IMR-90 (cell line): ENCODE measurements at regions not wholly inside any gene's neighbourhood (a gene's known extent, or its start where the extent isn't known, plus 50 kb on each side); places are given as distances from the start of the nearest gene placed in this dataset.

ENCODE experiments used
- ATAC-seq: fragments of 200-7000 bp; cut with Tn5 transposase; 2 replicates; pipeline ENCODE4 v1.9.1; 2020; ENCODE audit warnings: low read depth, mild to moderate bottlenecking, moderate library complexity
- BruUV-seq: library from RNA; stranded (reverse); fragments of 400-500 nt; replicated peaks from 2 replicates; lab custom pipeline; 2021; lab: Mats Ljungman, UMichigan
- CTCF ChIA-PET: fragments of 300-600 bp; formaldehyde crosslinking; extraction: SDS; loops from one replicate; lab custom pipeline; 2021; ENCODE audit warnings: antibody characterized with exemption; lab: Yijun Ruan, JAX
- POLR2A ChIA-PET: fragments of 300-600 bp; sonication (Branson Sonifier 250); formaldehyde crosslinking; loops from one replicate; lab custom pipeline; 2022; ENCODE audit warnings: antibody characterized with exemption; ENCODE audit not compliant: unreplicated experiment; lab: Charles Lee
- DNase-seq: peaks from one replicate; pipeline ENCODE4 v3.0.0; 2013
- H2AFZ ChIP-seq: replicated peaks from 2 replicates; pipeline ENCODE3; 2013; ENCODE audit warnings: low read length, mild to moderate bottlenecking; ENCODE audit not compliant: poor library complexity
- H2AK5ac ChIP-seq: 2 replicates; pipeline ENCODE4 v1.6.1; 2013; ENCODE audit warnings: low read depth, low read length, inconsistent platforms
- H2AK9ac ChIP-seq: replicated peaks from 2 replicates; pipeline ENCODE3; 2013; ENCODE audit warnings: mild to moderate bottlenecking, low read depth, low read length, moderate library complexity; ENCODE audit not compliant: poor library complexity
- H2BK120ac ChIP-seq: 2 replicates; pipeline ENCODE4 v1.6.1; 2013; ENCODE audit warnings: low read depth, low read length, inconsistent platforms
- H2BK15ac ChIP-seq: 3 replicates; pipeline ENCODE4 v1.6.1; 2013; ENCODE audit warnings: low read depth, low read length, inconsistent platforms
- H2BK20ac ChIP-seq: 2 replicates; pipeline ENCODE4 v1.6.1; 2013; ENCODE audit warnings: low read depth, mild to moderate bottlenecking, inconsistent platforms, low read length, moderate library complexity
- H2BK5ac ChIP-seq: 2 replicates; pipeline ENCODE4 v1.6.1; 2013; ENCODE audit warnings: mild to moderate bottlenecking, low read depth, low read length, inconsistent platforms; ENCODE audit not compliant: poor library complexity, severe bottlenecking
- H3K14ac ChIP-seq: replicated peaks from 2 replicates; pipeline ENCODE4 v1.6.1; 2013; ENCODE audit warnings: low read depth, low read length, inconsistent platforms
- H3K18ac ChIP-seq: 2 replicates; pipeline ENCODE4 v1.6.1; 2013; ENCODE audit warnings: low read depth, low read length, control low read depth
- H3K23ac ChIP-seq: 2 replicates; pipeline ENCODE4 v1.6.1; 2013; ENCODE audit warnings: low read depth, low read length, inconsistent platforms
- H3K27ac ChIP-seq: 2 replicates; pipeline ENCODE4 v1.5.1; 2013; ENCODE audit warnings: mild to moderate bottlenecking, control low read depth, low read length; ENCODE audit not compliant: insufficient read depth
- H3K27me3 ChIP-seq: 2 replicates; pipeline ENCODE4 v1.6.1; 2013; ENCODE audit warnings: low read length; ENCODE audit not compliant: control insufficient read depth, insufficient read depth
- H3K36me3 ChIP-seq: 2 replicates; pipeline ENCODE4 v1.6.1; 2013; ENCODE audit warnings: low read length, mixed read lengths; ENCODE audit not compliant: control insufficient read depth, insufficient read depth
- H3K4ac ChIP-seq: 2 replicates; pipeline ENCODE4 v1.6.1; 2013; ENCODE audit warnings: low read depth, low read length, inconsistent platforms
- H3K4me1 ChIP-seq: 2 replicates; pipeline ENCODE4 v1.6.1; 2013; ENCODE audit warnings: low read length, mixed read lengths; ENCODE audit not compliant: control insufficient read depth, insufficient read depth
- H3K4me2 ChIP-seq: 2 replicates; pipeline ENCODE4 v1.6.1; 2013; ENCODE audit warnings: low read depth, mild to moderate bottlenecking, control low read depth, low read length, moderate library complexity
- H3K4me3 ChIP-seq: 2 replicates; pipeline ENCODE4 v1.5.1; 2013; ENCODE audit warnings: low read depth, mild to moderate bottlenecking, control low read depth, low read length, moderate library complexity; ENCODE audit not compliant: insufficient read depth
- H3K56ac ChIP-seq: 2 replicates; pipeline ENCODE4 v1.6.1; 2013; ENCODE audit warnings: low read length, inconsistent platforms; ENCODE audit not compliant: insufficient read depth; ENCODE audit errors: extremely low read depth
- H3K79me1 ChIP-seq, 2 experiments: 2 replicates each; pipeline ENCODE4 v1.6.1; 2013; ENCODE audit warnings: low read length in 2 of 2, inconsistent platforms in 1 of 2, low read depth in 1 of 2
- H3K9ac ChIP-seq: 2 replicates; pipeline ENCODE4 v1.6.1; 2013; ENCODE audit warnings: low read depth, low read length, control low read depth
- H3K9me1 ChIP-seq: 2 replicates; pipeline ENCODE4 v1.6.1; 2013; ENCODE audit warnings: low read length, inconsistent platforms; ENCODE audit not compliant: insufficient read depth
- H3K9me3 ChIP-seq: 2 replicates; pipeline ENCODE4 v1.6.1; 2013; ENCODE audit warnings: low read length; ENCODE audit not compliant: control insufficient read depth, insufficient read depth
- H4K20me1 ChIP-seq: 2 replicates; pipeline ENCODE4 v1.6.1; 2013; ENCODE audit warnings: low read length, inconsistent platforms; ENCODE audit not compliant: insufficient read depth
- H4K5ac ChIP-seq: 2 replicates; pipeline ENCODE4 v1.6.1; 2013; ENCODE audit warnings: mild to moderate bottlenecking, low read depth, low read length, control low read depth
- H4K8ac ChIP-seq, 2 experiments: 2 replicates each; pipeline ENCODE4 v1.6.1; 2013; ENCODE audit warnings: low read depth in 2 of 2, low read length in 2 of 2, control low read depth in 1 of 2, inconsistent platforms in 1 of 2
- H4K91ac ChIP-seq: 2 replicates; pipeline ENCODE4 v1.6.1; 2013; ENCODE audit warnings: low read depth, low read length, inconsistent platforms; ENCODE audit not compliant: insufficient read depth
- CEBPB ChIP-seq: IDR thresholded peaks from 2 replicates; pipeline ENCODE4 v1.6.1; 2012; ENCODE audit warnings: low read depth, low read length, improper control_type of control experiment
- CHD1 ChIP-seq: IDR thresholded peaks from 2 replicates; pipeline ENCODE4 v1.6.1; 2012; ENCODE audit warnings: low read depth, low read length, improper control_type of control experiment
- CTCF ChIP-seq: conservative IDR thresholded peaks from 2 replicates; pipeline ENCODE4 v1.5.1; 2012; ENCODE audit warnings: mild to moderate bottlenecking, low read depth, low read length, improper control_type of control experiment
- ELK1 ChIP-seq: fragments of 150-350 bp; IDR thresholded peaks from 2 replicates; pipeline ENCODE4 v1.6.1; 2016; ENCODE audit warnings: low read depth, mild to moderate bottlenecking, low read length, moderate library complexity, borderline replicate concordance
- MAFK ChIP-seq: IDR thresholded peaks from 2 replicates; pipeline ENCODE4 v1.6.1; 2012; ENCODE audit warnings: low read depth, low read length, improper control_type of control experiment
- MXI1 ChIP-seq: IDR thresholded peaks from 2 replicates; pipeline ENCODE4 v1.6.1; 2012; ENCODE audit warnings: low read depth, mild to moderate bottlenecking, low read length, moderate library complexity, borderline replicate concordance
- RAD21 ChIP-seq: IDR thresholded peaks from 2 replicates; pipeline ENCODE4 v1.6.1; 2012; ENCODE audit warnings: low read length, improper control_type of control experiment
- WGBS, 2 experiments: methylation state at CpG; one replicate each; pipeline versions ENCODE4 v1.1.5 to v1.1.7; 2013; ENCODE audit warnings: missing lambda C conversion rate in 2 of 2; ENCODE audit not compliant: insufficient read length in 1 of 2; ENCODE audit errors: extremely low coverage in 2 of 2; 5-methylcytosine and 5-hydroxymethylcytosine counted together
- dilution Hi-C: fragments of 300-500 bp; cut with HindIII; formaldehyde crosslinking; loops from one replicate; pipeline ENCODE4 v1.14.3; 2018; ENCODE audit warnings: low sequenced_read_pairs; ENCODE audit not compliant: unreplicated experiment
- in situ Hi-C: fragments of 300-500 bp; cut with MboI; formaldehyde crosslinking; loops from 3 replicates; pipeline ENCODE4 v1.14.3; 2019; ENCODE audit warnings: low sequenced_read_pairs, inconsistent platforms, mixed read lengths
- intact Hi-C: fragments of 100-400 bp; cut with micrococcal nuclease; formaldehyde crosslinking; loops from 2 replicates; pipeline ENCODE4 v1.10.0; 2022

GRCh38 chr2:160742667-160743066, 249.1 kb upstream of the RBMS1 start:
- H2AK9ac ChIP-seq = no peak overlapping the region
- in situ Hi-C loops = no loop called here
- no peaks in the 10 kb centered on the region for H3K27me3 ChIP-seq
- no peaks in the 10 kb centered on the region for H3K9me1 ChIP-seq
- H2BK120ac ChIP-seq = no peak overlapping the region
- 0 out of 2 replicates have a peak overlapping the region, but pooled peaks have one; percentile 15 for H2AK5ac ChIP-seq
- no peak overlapping the region for H2AFZ ChIP-seq
- no peak overlapping the region for H3K4me2 ChIP-seq
- no peak overlapping the region for H2BK5ac ChIP-seq
- no peaks in the 10 kb centered on the region for H3K9me3 ChIP-seq
- TF ChIP-seq MXI1 (no peak), MAFK (no peak), CTCF (no peak), ELK1 (no peak), RAD21 (no peak), CHD1 (no peak), CEBPB (no peak)
- peaks cover 3% of the 10 kb centered on the region for H3K4me1 ChIP-seq
- no TSS peak for BruUV-seq
- no peak overlapping the region for H3K23ac ChIP-seq
- H3K27ac ChIP-seq = no peak overlapping the region
- H4K8ac ChIP-seq = no peak overlapping the region
- H4K20me1 ChIP-seq = no peaks in the 10 kb centered on the region
- no peaks in the 10 kb centered on the region for H3K36me3 ChIP-seq
- POLR2A ChIA-PET = no interaction called here
- H3K4me3 ChIP-seq = no peak overlapping the region
- CTCF ChIA-PET = no interaction called here
- no peak overlapping the region for H3K9ac ChIP-seq
- no peak overlapping the region; the same call in 1 of the 2 replicates for H3K18ac ChIP-seq
- no CpG with 5 or more reads among the region's 2 CpGs for WGBS, 2 experiments
- ATAC-seq = no peak
- intact Hi-C loops = loop anchor here (10.0 kb wide), 1 partner anchor 248 kb away; the partner anchor contains the start of gene RBMS1
- 0 out of 2 replicates have a peak overlapping the region, but pooled peaks have one; percentile 33 for H3K4ac ChIP-seq
- no peak for DNase-seq
- H4K91ac ChIP-seq = 0 out of 2 replicates have a peak overlapping the region, but pooled peaks have one; percentile 62
- H2BK20ac ChIP-seq = peak overlapping the region; percentile 4; the same call in 1 of the 2 replicates
- no peaks in the 10 kb centered on the region for H3K79me1 ChIP-seq
- H3K14ac ChIP-seq = no peak overlapping the region
- no peak overlapping the region for H3K56ac ChIP-seq
- dilution Hi-C loops = no loop called here
- 0 out of 3 replicates have a peak overlapping the region, but pooled peaks have one; percentile 51 for H2BK15ac ChIP-seq
- no peak overlapping the region for H4K5ac ChIP-seq
